ENCODE measurements at regions not wholly inside any gene's neighbourhood (a gene's known extent, or its start where the extent isn't known, plus 50 kb on each side); places are given as distances from the start of the nearest gene placed in this dataset.

- H3K4me1 Mint-ChIP-seq: peaks cover 25 to 26% of the 10 kb centered on the region in 2 experiments
- no peak overlapping the region for H4K91ac ChIP-seq (ENCODE audit: insufficient read length, low read depth, low read length)
- H3K4me1 ChIP-seq (ENCODE audit: insufficient read depth, low read length): peaks cover 6% of the 10 kb centered on the region; the same call in 1 of the 2 replicates
- H2BK120ac ChIP-seq (ENCODE audit: low read depth, low read length, poor library complexity, severe bottlenecking): no peak overlapping the region
- H4K5ac ChIP-seq (ENCODE audit: insufficient read length, low read depth, low read length): no peak overlapping the region
- no peak overlapping the region for H3K4me2 ChIP-seq (ENCODE audit: insufficient read depth, insufficient read length, low read length)
- peaks cover 75% of the 10 kb centered on the region for H3K27me3 Mint-ChIP-seq (ENCODE audit: low read depth)
- no peak overlapping the region for H3K23ac ChIP-seq (ENCODE audit: insufficient read length, low read depth, low read length)
- no peak overlapping the region for H3K4ac ChIP-seq (ENCODE audit: low read depth, low read length)
- H3K79me1 ChIP-seq (ENCODE audit: insufficient read depth, low read depth, low read length, poor library complexity, severe bottlenecking): no peaks in the 10 kb centered on the region
- H4K8ac ChIP-seq (replicated peaks; ENCODE audit: insufficient read length, low read depth, low read length): no peak overlapping the region
- no peak overlapping the region for H3K14ac ChIP-seq (ENCODE audit: insufficient read depth, low read length)
- no peak overlapping the region for H2BK12ac ChIP-seq (ENCODE audit: insufficient read length, low read depth, low read length)
- H3K9me3 Mint-ChIP-seq: peaks cover 33 to 36% of the 10 kb centered on the region in 2 experiments
- no peak overlapping the region for H3K56ac ChIP-seq (ENCODE audit: insufficient read length, low read depth, low read length)
- no CpG with 5 or more reads among the region's 7 CpGs for WGBS (ENCODE audit: extremely low coverage, insufficient read length, low lambda C conversion rate)
- no peak overlapping the region for H2BK15ac ChIP-seq (ENCODE audit: low read depth, low read length)
- no peak overlapping the region for H3K18ac ChIP-seq (ENCODE audit: insufficient read length, low read depth, low read length)
- H3K36me3 Mint-ChIP-seq (ENCODE audit: insufficient read depth in 1 of 3, low read depth in 3 of 3): peaks cover 20 to 33% (median 21%) of the 10 kb centered on the region in 3 experiments
- TF ChIP-seq, protein P1, sequence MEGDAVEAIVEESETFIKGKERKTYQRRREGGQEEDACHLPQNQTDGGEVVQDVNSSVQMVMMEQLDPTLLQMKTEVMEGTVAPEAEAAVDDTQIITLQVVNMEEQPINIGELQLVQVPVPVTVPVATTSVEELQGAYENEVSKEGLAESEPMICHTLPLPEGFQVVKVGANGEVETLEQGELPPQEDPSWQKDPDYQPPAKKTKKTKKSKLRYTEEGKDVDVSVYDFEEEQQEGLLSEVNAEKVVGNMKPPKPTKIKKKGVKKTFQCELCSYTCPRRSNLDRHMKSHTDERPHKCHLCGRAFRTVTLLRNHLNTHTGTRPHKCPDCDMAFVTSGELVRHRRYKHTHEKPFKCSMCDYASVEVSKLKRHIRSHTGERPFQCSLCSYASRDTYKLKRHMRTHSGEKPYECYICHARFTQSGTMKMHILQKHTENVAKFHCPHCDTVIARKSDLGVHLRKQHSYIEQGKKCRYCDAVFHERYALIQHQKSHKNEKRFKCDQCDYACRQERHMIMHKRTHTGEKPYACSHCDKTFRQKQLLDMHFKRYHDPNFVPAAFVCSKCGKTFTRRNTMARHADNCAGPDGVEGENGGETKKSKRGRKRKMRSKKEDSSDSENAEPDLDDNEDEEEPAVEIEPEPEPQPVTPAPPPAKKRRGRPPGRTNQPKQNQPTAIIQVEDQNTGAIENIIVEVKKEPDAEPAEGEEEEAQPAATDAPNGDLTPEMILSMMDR (conservative IDR thresholded peaks at IDR 0.05): no peak
- H3K27me3 ChIP-seq (ENCODE audit: insufficient read depth, low read length): no peaks in the 10 kb centered on the region
- H2AFZ ChIP-seq (ENCODE audit: low read length): no peak overlapping the region
- no peak overlapping the region for H2AK5ac ChIP-seq (ENCODE audit: insufficient read length, low read length)
- no peaks in the 10 kb centered on the region for H3K23me2 ChIP-seq (ENCODE audit: insufficient read length, low read depth, low read length, poor library complexity, severe bottlenecking)
- no peaks in the 10 kb centered on the region for H3K9me3 ChIP-seq (ENCODE audit: control insufficient read depth, low read depth, low read length)
- H3K9ac ChIP-seq (ENCODE audit: extremely low read depth, insufficient read length, low read length): no peak overlapping the region
- no peak overlapping the region for H2BK20ac ChIP-seq (ENCODE audit: low read depth, low read length, poor library complexity, severe bottlenecking)
- no peak overlapping the region for H3T11ph ChIP-seq (ENCODE audit: low read length)
- DNase-seq: no peak
- no peaks in the 10 kb centered on the region for H4K20me1 ChIP-seq (ENCODE audit: control insufficient read depth, insufficient read depth, insufficient read length)
- no peak overlapping the region for H2BK5ac ChIP-seq (ENCODE audit: insufficient read length, low read length)
- no peak overlapping the region for H3K27ac ChIP-seq (ENCODE audit: insufficient read length, low read depth, low read length)
- no peak overlapping the region for H3K4me3 Mint-ChIP-seq
- H3K27ac Mint-ChIP-seq: no peak overlapping the region
- no peaks in the 10 kb centered on the region for H3K79me2 ChIP-seq (ENCODE audit: insufficient read depth, low read length)
These were observed 190.0 kb downstream of the RTP5 start for GRCh38 chr2:242059566-242059965.
